ENCODE measurements at regions not wholly inside any gene's neighbourhood (a gene's known extent, or its start where the extent isn't known, plus 50 kb on each side); places are given as distances from the start of the nearest gene placed in this dataset.

DNA sequence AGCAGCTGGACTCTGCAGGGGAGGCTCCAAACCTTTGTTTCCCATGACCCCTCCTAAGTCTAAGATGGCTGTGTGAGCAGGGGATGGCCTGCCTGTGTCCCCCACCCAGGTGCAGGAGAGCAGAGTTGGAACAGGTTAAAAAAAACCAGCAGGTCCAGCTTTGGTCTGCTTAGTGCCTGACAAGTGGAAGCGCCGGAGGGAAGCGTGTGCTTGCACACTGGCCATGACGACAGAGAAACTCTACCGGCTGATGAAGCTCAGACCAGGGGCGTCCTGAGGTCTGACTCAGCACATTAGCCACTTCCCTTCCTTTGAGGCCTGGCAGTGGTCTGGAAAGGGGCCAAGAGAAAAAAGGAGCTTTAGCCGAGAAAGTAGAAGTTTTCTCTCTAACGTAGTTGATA is 280.1 kb downstream of the VRK1 start:
- DNase-seq (ENCODE audit: low read depth): peak; percentile 23
- H3K4me3 ChIP-seq (ENCODE audit: low read depth, low read length): no peak overlapping the region
- TF ChIP-seq, protein P1, sequence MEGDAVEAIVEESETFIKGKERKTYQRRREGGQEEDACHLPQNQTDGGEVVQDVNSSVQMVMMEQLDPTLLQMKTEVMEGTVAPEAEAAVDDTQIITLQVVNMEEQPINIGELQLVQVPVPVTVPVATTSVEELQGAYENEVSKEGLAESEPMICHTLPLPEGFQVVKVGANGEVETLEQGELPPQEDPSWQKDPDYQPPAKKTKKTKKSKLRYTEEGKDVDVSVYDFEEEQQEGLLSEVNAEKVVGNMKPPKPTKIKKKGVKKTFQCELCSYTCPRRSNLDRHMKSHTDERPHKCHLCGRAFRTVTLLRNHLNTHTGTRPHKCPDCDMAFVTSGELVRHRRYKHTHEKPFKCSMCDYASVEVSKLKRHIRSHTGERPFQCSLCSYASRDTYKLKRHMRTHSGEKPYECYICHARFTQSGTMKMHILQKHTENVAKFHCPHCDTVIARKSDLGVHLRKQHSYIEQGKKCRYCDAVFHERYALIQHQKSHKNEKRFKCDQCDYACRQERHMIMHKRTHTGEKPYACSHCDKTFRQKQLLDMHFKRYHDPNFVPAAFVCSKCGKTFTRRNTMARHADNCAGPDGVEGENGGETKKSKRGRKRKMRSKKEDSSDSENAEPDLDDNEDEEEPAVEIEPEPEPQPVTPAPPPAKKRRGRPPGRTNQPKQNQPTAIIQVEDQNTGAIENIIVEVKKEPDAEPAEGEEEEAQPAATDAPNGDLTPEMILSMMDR (conservative IDR thresholded peaks at IDR 0.05; ENCODE audit: low read depth, low read length): no peak

DNA sequence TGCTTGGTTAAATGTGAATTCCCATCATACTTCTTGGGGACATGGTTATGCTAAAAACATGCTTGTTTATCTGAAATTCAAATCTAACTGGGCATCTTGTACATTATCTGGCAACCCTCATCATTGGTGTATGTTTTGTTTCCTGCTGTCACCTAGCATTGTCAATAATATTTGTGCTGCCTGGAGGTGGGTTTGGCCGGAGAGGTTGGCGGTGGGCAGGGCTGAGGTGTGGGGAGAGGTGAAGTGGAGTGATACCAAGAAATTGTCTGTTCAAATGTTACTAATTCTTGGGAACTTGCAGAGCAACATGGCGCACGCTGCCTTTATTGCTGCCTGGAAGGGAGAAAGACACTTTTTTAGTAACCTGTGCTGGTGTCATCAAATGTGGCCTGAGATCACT is 280.5 kb downstream of the VRK1 start:
- DNase-seq (ENCODE audit: low read depth): no peak
- no peak overlapping the region for H3K4me3 ChIP-seq (ENCODE audit: low read depth, low read length)
- TF ChIP-seq, protein P1 (conservative IDR thresholded peaks at IDR 0.05; ENCODE audit: low read depth, low read length): no peak

DNA sequence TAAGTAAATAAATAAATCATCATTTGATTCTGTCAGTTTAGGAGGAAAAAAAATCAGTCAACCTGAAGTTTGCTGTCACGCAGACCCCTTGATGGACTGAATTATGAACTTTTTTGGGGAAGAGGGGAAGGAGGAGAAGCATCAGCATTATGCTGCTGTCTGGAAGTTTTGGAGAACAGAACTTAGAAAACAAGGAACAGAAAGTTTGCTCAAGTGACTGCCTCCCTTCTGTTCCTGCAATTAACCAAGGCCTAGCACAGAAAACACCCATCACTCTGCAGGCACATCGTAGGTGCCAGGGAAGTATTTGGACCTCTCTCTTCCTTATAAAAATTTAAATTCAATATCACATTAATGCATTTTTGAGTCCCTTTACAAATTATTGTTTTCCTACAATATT is 283.8 kb downstream of the VRK1 start:
- DNase-seq (ENCODE audit: low read depth): no peak
- H3K4me3 ChIP-seq (ENCODE audit: low read depth, low read length): no peak overlapping the region
- TF ChIP-seq, protein P1 (conservative IDR thresholded peaks at IDR 0.05; ENCODE audit: low read depth, low read length): no peak

DNA sequence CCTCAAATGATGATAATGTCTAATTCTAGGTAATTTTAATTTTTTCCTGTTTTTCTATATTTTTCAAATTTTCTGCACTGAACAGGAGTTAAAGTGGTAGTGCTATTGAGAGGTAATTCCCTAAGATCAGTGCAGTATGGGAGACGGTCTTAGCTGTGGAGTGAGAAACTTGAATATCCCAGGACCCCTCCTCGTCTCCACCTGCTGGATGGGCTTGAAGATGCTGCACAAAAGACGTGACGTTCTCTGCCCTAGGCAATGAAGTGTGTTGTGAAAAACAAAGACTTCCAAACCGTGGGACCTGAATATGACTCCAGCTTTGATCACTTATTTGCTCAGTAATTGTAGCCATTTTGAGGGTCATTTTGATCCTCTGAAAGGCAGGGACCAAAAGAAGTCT is 298.1 kb downstream of the VRK1 start:
- DNase-seq (ENCODE audit: low read depth): no peak
- H3K4me3 ChIP-seq (ENCODE audit: low read depth, low read length): no peak overlapping the region
- TF ChIP-seq, protein P1 (conservative IDR thresholded peaks at IDR 0.05; ENCODE audit: low read depth, low read length): no peak

DNA sequence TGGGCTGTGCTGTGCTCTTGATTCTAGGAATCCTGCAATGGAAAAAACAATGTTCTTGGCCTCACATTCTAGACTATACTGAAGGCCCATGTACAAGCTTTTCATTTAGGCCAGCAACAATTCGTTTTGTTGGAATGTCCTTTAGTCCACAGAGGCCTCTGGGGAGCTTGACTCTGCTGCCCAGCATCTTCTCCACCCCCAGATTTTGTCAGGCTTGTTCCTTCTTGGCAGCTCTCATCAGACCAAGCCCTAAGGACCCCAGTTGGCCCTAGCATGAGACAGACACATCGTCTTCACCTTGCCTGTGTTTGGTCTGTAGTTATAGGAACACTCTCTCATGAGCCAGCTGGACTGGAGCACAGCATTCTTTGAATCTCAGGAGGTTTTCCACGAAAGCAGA is 300.1 kb downstream of the VRK1 start:
- TF ChIP-seq, protein P1 (conservative IDR thresholded peaks at IDR 0.05; ENCODE audit: low read depth, low read length): no peak
- no peak overlapping the region for H3K4me3 ChIP-seq (ENCODE audit: low read depth, low read length)
- DNase-seq (ENCODE audit: low read depth): no peak

DNA sequence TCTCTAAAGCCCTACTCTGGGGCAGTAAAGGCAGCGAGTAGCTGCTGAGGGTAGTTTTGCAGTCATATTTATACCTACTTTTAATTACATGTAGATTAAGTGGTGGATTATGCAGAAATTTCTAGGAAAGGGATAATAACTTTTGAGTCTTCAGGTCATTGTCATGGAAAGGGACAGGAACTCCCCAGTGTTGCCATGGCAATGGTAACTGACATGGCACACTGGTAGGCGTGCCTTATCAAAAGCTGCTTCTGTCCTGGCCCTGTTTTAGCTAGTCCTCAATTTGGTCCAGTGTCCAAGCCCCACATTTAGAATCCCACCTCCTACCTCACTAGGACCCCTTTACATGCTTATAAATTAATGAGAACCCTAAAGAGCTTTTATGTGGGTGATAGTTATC is 303.1 kb downstream of the VRK1 start:
- no peak for DNase-seq (ENCODE audit: low read depth)
- TF ChIP-seq, protein P1 (conservative IDR thresholded peaks at IDR 0.05; ENCODE audit: low read depth, low read length): no peak

DNA sequence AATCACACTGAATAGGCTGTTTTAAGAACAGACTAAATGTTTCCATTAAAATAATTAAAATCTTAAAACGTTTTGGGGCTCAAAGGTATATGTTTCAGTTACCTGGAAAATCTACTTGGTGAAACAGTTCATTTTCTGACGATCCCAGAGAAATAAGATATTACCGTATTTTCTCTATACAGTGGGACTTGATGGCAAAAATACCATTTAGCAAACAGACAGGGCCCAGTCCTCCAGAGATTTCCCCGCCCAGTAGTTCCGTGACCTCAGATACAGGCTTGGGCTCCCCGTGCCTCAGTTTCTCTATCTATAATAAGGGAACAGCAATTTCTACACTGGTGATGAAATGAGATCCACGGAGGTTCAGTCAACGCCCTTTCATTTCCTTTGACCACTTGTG is 304.4 kb downstream of the VRK1 start:
- no peak for DNase-seq (ENCODE audit: low read depth)
- H3K4me3 ChIP-seq (ENCODE audit: low read depth, low read length): no peak overlapping the region
- TF ChIP-seq, protein P1 (conservative IDR thresholded peaks at IDR 0.05; ENCODE audit: low read depth, low read length): no peak

More for the DNA sequence above, 303.1 kb downstream of the VRK1 start:
- no peak overlapping the region for H3K4me3 ChIP-seq (ENCODE audit: low read depth, low read length)

Data from epithelial cell of proximal tubule (primary cell).